ENCODE measurements at regions not wholly inside any gene's neighbourhood (a gene's known extent, or its start where the extent isn't known, plus 50 kb on each side); places are given as distances from the start of the nearest gene placed in this dataset.

- Mint-ChIP-seq H3K9me3 (peaks cover 0 to 1% of the 10 kb centered on the region in 2 donors), H3K4me3 (no peak overlapping the region), H3K27ac (no peak overlapping the region), H3K36me3 (no peaks in the 10 kb centered on the region), H3K4me1 (no peaks in the 10 kb centered on the region), H3K27me3 (peaks cover 22 to 43% of the 10 kb centered on the region in 2 donors)
- DNase-seq, result no peak
- ATAC-seq (replicated peaks), result no peak
These were observed 64.6 kb upstream of the ARNT2 start for GRCh38 chr15:80339601-80340000.

DNA sequence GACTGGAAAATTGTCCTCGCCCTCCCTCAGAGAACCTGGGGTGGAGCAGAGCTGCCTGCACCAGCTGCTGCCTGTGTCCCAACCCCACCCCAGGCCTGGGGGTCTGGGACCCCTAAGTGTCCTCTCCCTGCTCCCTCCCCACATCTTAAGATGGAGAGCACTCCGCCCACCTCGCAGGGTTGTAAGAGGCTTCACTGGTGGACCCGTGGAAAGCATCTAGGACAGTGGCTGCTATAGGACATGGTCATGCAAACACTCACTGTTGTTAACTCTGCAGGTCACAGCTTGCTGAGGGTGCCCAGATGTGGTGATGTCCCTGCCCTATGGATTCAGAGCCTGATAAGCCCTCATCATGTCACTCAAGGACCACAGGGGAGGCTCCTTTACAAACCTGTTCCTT is 62.0 kb upstream of the ARNT2 start:
- Mint-ChIP-seq H3K4me1 (no peaks in the 10 kb centered on the region), H3K36me3 (no peaks in the 10 kb centered on the region), H3K27me3 (peaks cover 18 to 40% of the 10 kb centered on the region in 2 donors), H3K27ac (no peak overlapping the region), H3K4me3 (no peak overlapping the region), H3K9me3 (no peaks in the 10 kb centered on the region)
- no peak for DNase-seq
- ATAC-seq (replicated peaks), result no peak

DNA sequence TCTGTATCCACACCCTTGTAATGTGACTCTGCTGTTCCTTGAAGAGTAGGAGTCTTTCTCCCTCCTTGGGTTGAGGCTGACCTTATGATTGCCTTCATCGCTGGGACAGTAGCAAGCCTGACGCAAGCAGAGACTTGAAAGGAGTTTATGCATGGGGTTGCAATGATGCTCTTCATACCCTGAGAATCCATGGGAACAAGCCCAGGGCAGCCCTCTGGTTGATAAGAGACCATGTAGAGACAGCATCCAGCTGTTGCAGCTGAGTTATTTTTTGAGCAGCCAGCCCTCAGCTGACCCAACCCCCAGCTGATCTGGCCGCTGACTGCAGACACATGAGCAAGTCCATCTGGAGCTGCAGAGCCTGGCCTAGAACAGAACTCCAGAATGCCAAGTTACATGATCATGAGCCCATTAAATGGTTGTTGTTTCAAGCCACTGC is 60.6 kb upstream of the ARNT2 start:
- Mint-ChIP-seq H3K36me3 (no peaks in the 10 kb centered on the region), H3K27me3 (peaks cover 22 to 51% of the 10 kb centered on the region in 2 donors), H3K4me1 (no peaks in the 10 kb centered on the region), H3K27ac (no peak overlapping the region), H3K4me3 (no peak overlapping the region), H3K9me3 (no peaks in the 10 kb centered on the region)
- ATAC-seq (replicated peaks) (no peak), DNase-seq (no peak)

- peaks cover 24 to 59% of the 10 kb centered on the region in 2 donors for H3K27me3 Mint-ChIP-seq
- H3K4me1 Mint-ChIP-seq, result no peaks in the 10 kb centered on the region
- H3K36me3 Mint-ChIP-seq, result no peaks in the 10 kb centered on the region
- no peak overlapping the region for H3K4me3 Mint-ChIP-seq
- ATAC-seq (replicated peaks), result no peak
- no peak overlapping the region for H3K27ac Mint-ChIP-seq
- H3K9me3 Mint-ChIP-seq, result peaks cover under 1 to 1% of the 10 kb centered on the region in 2 donors
- no peak for DNase-seq
These were observed 53.1 kb upstream of the ARNT2 start for GRCh38 chr15:80350941-80351610.
